Gastrocnemius medialis (tissue), 4 donors: ENCODE measurements at regions not wholly inside any gene's neighbourhood (a gene's known extent, or its start where the extent isn't known, plus 50 kb on each side); places are given as distances from the start of the nearest gene placed in this dataset.

Experiments
- CTCF ChIP-seq, 5 experiments: fragments of 450-650 bp in 3 of 5; fragments of 200-600 bp in 2 of 5; sonication (generic) in 2 of 5; IDR thresholded peaks in 4 of 5; conservative IDR thresholded peaks in 1 of 5; 1 replicate in 4 of 5; 2 replicates in 1 of 5; pipeline ENCODE4 v1.5.1; 2016 to 2019; ENCODE audit warnings: antibody characterized with exemption in 5 of 5, mild to moderate bottlenecking in 3 of 5, moderate library complexity in 3 of 5
- POLR2A ChIP-seq, 2 donors: fragments of 450-650 bp; IDR thresholded peaks; one replicate each; pipeline ENCODE4 v1.6.1; 2017; ENCODE audit warnings: antibody characterized with exemption in 2 of 2, mild to moderate bottlenecking in 2 of 2, moderate library complexity in 2 of 2

- TF ChIP-seq CTCF (IDR thresholded peaks at IDR 0.05 in 4 of 5, conservative IDR thresholded peaks at IDR 0.05 in 1 of 5), result no peak
- no peak for TF ChIP-seq POLR2A (IDR thresholded peaks at IDR 0.05)
These were observed 65.8 kb downstream of the RMI2 start for GRCh38 chr16:11411059-11411550.
